Psoas muscle (tissue), 7 donors: ENCODE measurements at regions not wholly inside any gene's neighbourhood (a gene's known extent, or its start where the extent isn't known, plus 50 kb on each side); places are given as distances from the start of the nearest gene placed in this dataset.

Source experiments
- ATAC-seq, 4 donors: fragments of 200-7000 bp; cut with Tn5 transposase; one replicate each; pipeline ENCODE4 v1.9.1; 2020; ENCODE audit warnings: moderate library complexity in 3 of 4, mild to moderate bottlenecking in 2 of 4
- DNase-seq, 2 donors: peaks; one replicate each; pipeline ENCODE4 v3.0.0-alpha.2; 2020
- H3K27ac ChIP-seq: fragments of 200-600 bp; one replicate; pipeline ENCODE4 v1.8.0; 2022
- H3K27me3 ChIP-seq, 3 donors: fragments of 200-600 bp in 1 of 3; one replicate each; pipeline versions ENCODE4 v1.6.1 to v1.8.0; 2013 to 2022; ENCODE audit warnings: low read length in 2 of 3, mild to moderate bottlenecking in 2 of 3, moderate library complexity in 1 of 3; ENCODE audit not compliant: insufficient read depth in 3 of 3
- H3K36me3 ChIP-seq, 2 donors: fragments of 200-600 bp in 1 of 2; one replicate each; pipeline versions ENCODE4 v1.6.1 to v1.8.0; 2013 to 2022; ENCODE audit warnings: low read depth in 1 of 2, mild to moderate bottlenecking in 1 of 2, moderate library complexity in 1 of 2; ENCODE audit not compliant: insufficient read depth in 1 of 2
- H3K4me1 ChIP-seq: fragments of 200-600 bp; one replicate; pipeline ENCODE4 v1.8.0; 2022
- H3K4me3 ChIP-seq: fragments of 200-600 bp; one replicate; pipeline ENCODE4 v1.8.0; 2022; ENCODE audit warnings: mild to moderate bottlenecking
- H3K9me3 ChIP-seq: fragments of 200-600 bp; one replicate; pipeline ENCODE4 v1.8.0; 2022
- CTCF ChIP-seq: fragments of 200-600 bp; IDR thresholded peaks from one replicate; pipeline ENCODE4 v1.8.0; 2022; ENCODE audit warnings: antibody characterized with exemption
- WGBS, 3 donors: extraction: QIAGEN DNeasy Blood & Tissue Kit; methylation state at CpG; one replicate each; pipeline versions ENCODE4 v1.1.6 to v1.1.7; 2013; 5-methylcytosine and 5-hydroxymethylcytosine counted together
- intact Hi-C, 2 donors: fragments of 100-400 bp; cut with DNase I; formaldehyde crosslinking; loops; one replicate each; pipeline versions ENCODE4 v1.11.0 to v1.14.2; 2022
- donor health status: healthy with polysubstance abuse.
- donor health status: DM: no; HTN: no; CAD: no; lungs with moderate emphysema.
- donor health status: Bipolar disorder and iron deficiency.
- donor health status: healthy.
- donor health status: DM: yes; HTN: yes; CAD: no.
- donor health status: DM: no; HTN: no; CAD: no.
- donor health status: DM: yes; HTN: yes; CAD: no.

- no peak overlapping the region for H3K4me3 ChIP-seq
- no peaks in the 10 kb centered on the region for H3K36me3 ChIP-seq
- no peaks in the 10 kb centered on the region for H3K4me1 ChIP-seq
- H3K27me3 ChIP-seq: no peaks in the 10 kb centered on the region
- intact Hi-C loops: no loop called here
- no peak for TF ChIP-seq CTCF
- H3K27ac ChIP-seq: no peak overlapping the region
- no peaks in the 10 kb centered on the region for H3K9me3 ChIP-seq
- DNase-seq (no peak), ATAC-seq (no peak)
- 46 to 57% (median 55%) methylated on average over 3 of the region's 3 CpGs for WGBS, 3 donors
Observed at GRCh38 chr18:65974758-65975157, 223.9 kb downstream of the CDH7 start.

GRCh38 chr18:65968239-65969004 is 217.6 kb downstream of the CDH7 start:
- ATAC-seq: no peak
- intact Hi-C loops: no loop called here

GRCh38 chr18:65955747-65956146 is 204.9 kb downstream of the CDH7 start:
- intact Hi-C loops: no loop called here
- H3K36me3 ChIP-seq: no peaks in the 10 kb centered on the region
- no peak for TF ChIP-seq CTCF
- no peak for ATAC-seq
- no peak overlapping the region for H3K27ac ChIP-seq
- no peak overlapping the region for H3K4me3 ChIP-seq
- H3K9me3 ChIP-seq: no peaks in the 10 kb centered on the region
- H3K27me3 ChIP-seq: no peaks in the 10 kb centered on the region
- DNase-seq: no peak
- no peaks in the 10 kb centered on the region for H3K4me1 ChIP-seq
- 50 to 63% (median 57%) methylated on average over 4 of the region's 4 CpGs for WGBS, 3 donors

More at GRCh38 chr18:65968239-65969004, 217.6 kb downstream of the CDH7 start:
- 66 to 68% (median 67%) methylated on average over 7 of the region's 7 CpGs for WGBS, 3 donors
- no peak for DNase-seq
- no peak for TF ChIP-seq CTCF
- Histone ChIP-seq H3K4me1 (no peaks in the 10 kb centered on the region), H3K27ac (no peak overlapping the region), H3K9me3 (no peaks in the 10 kb centered on the region), H3K27me3 (no peaks in the 10 kb centered on the region), H3K36me3 (no peaks in the 10 kb centered on the region), H3K4me3 (no peak overlapping the region)

GRCh38 chr18:65954372-65954771 is 203.6 kb downstream of the CDH7 start:
- Histone ChIP-seq H3K9me3 (no peaks in the 10 kb centered on the region), H3K27me3 (no peaks in the 10 kb centered on the region), H3K4me1 (no peaks in the 10 kb centered on the region), H3K27ac (no peak overlapping the region), H3K4me3 (no peak overlapping the region), H3K36me3 (no peaks in the 10 kb centered on the region)
- WGBS, 3 donors: 92 to 95% (median 94%) methylated on average over 7 of the region's 7 CpGs
- intact Hi-C loops: no loop called here
- TF ChIP-seq CTCF: no peak
- ATAC-seq (no peak), DNase-seq (no peak)

GRCh38 chr18:65946777-65947176 is 196.0 kb downstream of the CDH7 start:
- H3K27me3 ChIP-seq: no peaks in the 10 kb centered on the region
- DNase-seq: no peak
- H3K36me3 ChIP-seq: no peaks in the 10 kb centered on the region
- H3K9me3 ChIP-seq: no peaks in the 10 kb centered on the region
- H3K4me3 ChIP-seq: no peak overlapping the region
- ATAC-seq: no peak
- intact Hi-C loops: no loop called here
- no peak overlapping the region for H3K27ac ChIP-seq
- H3K4me1 ChIP-seq: no peaks in the 10 kb centered on the region
- 29 to 57% (median 33%) methylated on average over 3 of the region's 3 CpGs for WGBS, 3 donors
- TF ChIP-seq CTCF: no peak
